IPS-15b (cell line): ENCODE measurements at regions not wholly inside any gene's neighbourhood (a gene's known extent, or its start where the extent isn't known, plus 50 kb on each side); places are given as distances from the start of the nearest gene placed in this dataset.
"Not testable (repeated sequence)": the region's sequence is repeated elsewhere in the genome, so short reads cannot be mapped to it uniquely, and the experiment has no call there.

ENCODE experiments used
- H3K27me3 ChIP-seq: one replicate; pipeline ENCODE4 v1.6.1; 2013; ENCODE audit warnings: low read length; ENCODE audit not compliant: control insufficient read depth, insufficient read depth
- H3K36me3 ChIP-seq: one replicate; pipeline ENCODE4 v1.6.1; 2013; ENCODE audit warnings: low read length; ENCODE audit not compliant: control insufficient read depth, insufficient read depth
- H3K4me1 ChIP-seq: one replicate; pipeline ENCODE4 v1.6.1; 2013; ENCODE audit warnings: mild to moderate bottlenecking, low read length; ENCODE audit not compliant: control insufficient read depth, insufficient read depth
- H3K4me3 ChIP-seq: one replicate; pipeline ENCODE4 v1.5.1; 2013; ENCODE audit warnings: low read depth, low read length
- H3K9ac ChIP-seq: one replicate; pipeline ENCODE4 v1.6.1; 2013; ENCODE audit warnings: low read depth, mild to moderate bottlenecking, low read length
- H3K9me3 ChIP-seq: one replicate; pipeline ENCODE4 v1.6.1; 2013; ENCODE audit warnings: mild to moderate bottlenecking, low read length; ENCODE audit not compliant: control insufficient read depth, insufficient read depth

DNA sequence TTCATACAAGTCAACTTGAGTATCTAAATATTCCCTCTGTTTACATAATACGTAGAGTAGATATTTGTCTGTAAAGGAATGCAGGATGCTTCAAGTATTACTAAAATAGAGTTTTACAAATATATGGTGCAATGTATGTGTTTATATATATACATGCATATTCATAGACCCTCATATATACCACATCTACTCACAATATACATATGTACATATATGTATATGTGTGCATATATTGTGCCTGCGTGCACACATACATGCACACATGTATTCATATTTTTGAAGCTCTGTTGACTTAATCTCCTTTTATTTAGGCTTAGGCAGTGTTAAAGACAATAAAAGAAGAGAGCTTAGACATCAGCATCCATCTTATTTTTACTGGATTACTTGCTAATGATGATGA, 616.6 kb upstream of the GOT2 start:
- H3K4me3 ChIP-seq = no peak overlapping the region
- H3K36me3 ChIP-seq = no peaks in the 10 kb centered on the region
- no peaks in the 10 kb centered on the region for H3K9me3 ChIP-seq
- H3K9ac ChIP-seq = no peak overlapping the region
- H3K4me1 ChIP-seq = no peaks in the 10 kb centered on the region
- H3K27me3 ChIP-seq = peaks cover 27% of the 10 kb centered on the region

DNA sequence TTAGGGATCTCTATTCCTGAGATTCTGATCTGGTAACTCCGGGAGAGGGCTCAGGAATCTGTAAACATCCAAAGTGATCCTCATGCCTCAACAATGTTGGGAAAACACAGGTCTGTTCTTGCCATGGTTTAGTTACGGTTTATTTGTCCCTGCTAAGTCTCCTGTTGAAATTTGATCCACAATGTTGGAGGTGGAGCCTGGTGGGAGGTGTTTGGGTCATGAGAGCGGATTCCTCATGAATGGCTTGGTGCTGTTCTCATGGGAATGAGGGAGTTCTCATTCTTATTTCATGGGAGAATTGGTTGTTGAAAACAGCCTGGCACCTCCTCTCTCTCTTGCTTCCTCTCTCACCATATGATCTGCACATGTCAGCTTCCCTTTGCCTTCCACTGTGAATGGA, 608.6 kb upstream of the GOT2 start:
- H3K27me3 ChIP-seq = peaks cover 97% of the 10 kb centered on the region
- H3K36me3 ChIP-seq = no peaks in the 10 kb centered on the region
- H3K4me1 ChIP-seq = no peaks in the 10 kb centered on the region

GRCh38 chr16:59341368-59341767, 607.3 kb upstream of the GOT2 start:
- Histone ChIP-seq H3K4me3 (no peak overlapping the region), H3K9ac (no peak overlapping the region), H3K4me1 (no peaks in the 10 kb centered on the region), H3K9me3 (no peaks in the 10 kb centered on the region), H3K27me3 (peaks cover 100% of the 10 kb centered on the region), H3K36me3 (no peaks in the 10 kb centered on the region)

More for the DNA sequence above, 608.6 kb upstream of the GOT2 start:
- Histone ChIP-seq H3K9me3 (no peaks in the 10 kb centered on the region), H3K9ac (no peak overlapping the region), H3K4me3 (no peak overlapping the region)

DNA sequence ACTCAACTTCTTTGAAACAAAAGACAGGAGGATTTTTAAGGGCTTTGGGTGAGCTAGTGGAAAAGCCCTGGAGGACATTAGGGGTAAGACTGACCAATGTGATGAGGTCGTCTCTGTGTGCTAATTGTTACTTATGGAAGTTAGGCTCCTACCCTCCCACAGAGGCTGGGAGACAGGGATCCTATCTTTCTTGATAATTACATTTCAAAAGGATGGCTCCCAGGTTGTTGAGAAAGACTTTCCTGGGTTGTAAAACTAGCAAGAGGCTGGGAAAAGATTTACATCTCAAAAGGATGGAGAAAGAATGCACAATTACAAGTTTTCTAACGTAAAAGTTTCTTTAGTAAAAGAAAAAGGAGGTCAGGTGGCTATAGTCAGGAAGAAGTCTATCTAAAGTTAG, 605.8 kb upstream of the GOT2 start:
- Histone ChIP-seq H3K9me3 (no peaks in the 10 kb centered on the region), H3K27me3 (peaks cover 100% of the 10 kb centered on the region), H3K9ac (no peak overlapping the region), H3K36me3 (no peaks in the 10 kb centered on the region), H3K4me3 (no peak overlapping the region), H3K4me1 (no peaks in the 10 kb centered on the region)

DNA sequence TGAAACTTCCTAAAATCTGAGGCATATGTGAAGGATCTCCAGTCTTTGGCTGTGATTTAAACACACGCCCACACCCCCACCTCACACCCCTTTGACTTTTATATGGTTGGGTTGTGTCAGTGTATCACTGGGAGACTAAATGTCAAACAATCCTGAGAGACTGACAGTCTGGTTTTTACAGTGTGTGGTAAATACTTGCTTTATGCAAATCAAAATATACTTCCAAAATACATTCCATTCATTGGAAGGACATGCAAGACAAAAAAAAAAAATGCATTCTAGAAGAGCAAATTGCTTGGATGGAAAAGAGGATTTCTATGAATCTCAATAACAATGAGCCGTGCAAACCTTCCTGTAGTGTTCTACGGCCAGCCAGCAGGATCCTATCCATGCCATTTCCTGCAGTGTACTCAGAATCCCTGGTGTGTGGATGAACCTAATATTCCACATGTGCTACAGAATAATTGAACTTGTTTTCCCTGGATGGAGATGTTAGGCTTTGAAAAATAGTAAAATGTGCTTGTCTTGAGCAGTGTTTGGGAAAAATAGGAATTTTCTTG, 602.1 kb upstream of the GOT2 start:
- Histone ChIP-seq H3K9ac (no peak overlapping the region), H3K36me3 (no peaks in the 10 kb centered on the region), H3K4me3 (no peak overlapping the region), H3K27me3 (peaks cover 85% of the 10 kb centered on the region), H3K4me1 (no peaks in the 10 kb centered on the region), H3K9me3 (no peaks in the 10 kb centered on the region)

- not testable (repeated sequence) for H3K36me3 ChIP-seq, H3K9ac ChIP-seq, H3K4me3 ChIP-seq, H3K4me1 ChIP-seq, H3K9me3 ChIP-seq
- H3K27me3 ChIP-seq = peaks cover 47% of the 10 kb centered on the region
Measured at GRCh38 chr16:59331708-59332107, 597.6 kb upstream of the GOT2 start.

DNA sequence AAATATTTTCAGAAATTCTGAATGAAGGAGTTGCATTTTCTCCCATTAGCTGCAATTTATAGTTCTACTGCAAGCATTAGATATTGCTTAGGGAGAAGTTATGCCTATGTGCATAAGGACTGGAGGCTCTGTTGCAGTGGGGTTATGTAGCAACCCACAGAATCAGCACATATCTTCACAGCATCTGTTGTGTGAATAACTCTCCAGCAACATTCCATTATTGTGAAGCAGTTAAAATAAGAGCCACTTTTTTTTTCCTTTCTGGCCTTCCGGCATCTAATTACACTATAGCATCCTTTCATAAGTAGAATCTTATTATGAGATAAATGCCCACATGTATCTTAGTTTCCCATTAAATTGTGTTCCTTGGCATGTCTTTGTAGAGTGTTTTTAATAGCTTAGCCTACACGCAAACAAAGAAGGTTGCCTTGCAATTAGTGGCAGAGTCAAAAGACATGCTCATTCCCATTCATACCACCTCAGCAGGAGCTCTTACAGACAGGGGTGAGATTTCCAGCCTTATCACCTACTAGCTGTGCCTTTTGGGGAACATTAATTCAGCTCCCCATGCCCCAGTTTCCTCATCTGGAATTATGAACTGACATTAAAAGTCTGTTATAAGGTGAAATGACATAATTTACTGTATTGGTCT, 596.0 kb upstream of the GOT2 start:
- H3K36me3 ChIP-seq = no peaks in the 10 kb centered on the region
- peaks cover 31% of the 10 kb centered on the region for H3K27me3 ChIP-seq
- no peaks in the 10 kb centered on the region for H3K9me3 ChIP-seq
- no peaks in the 10 kb centered on the region for H3K4me1 ChIP-seq
- no peak overlapping the region for H3K9ac ChIP-seq
- no peak overlapping the region for H3K4me3 ChIP-seq

GRCh38 chr16:59328961-59329360, 594.8 kb upstream of the GOT2 start:
- no peaks in the 10 kb centered on the region for H3K4me1 ChIP-seq
- no peaks in the 10 kb centered on the region for H3K9me3 ChIP-seq
- H3K27me3 ChIP-seq = peaks cover 20% of the 10 kb centered on the region
- H3K9ac ChIP-seq = no peak overlapping the region
- H3K4me3 ChIP-seq = no peak overlapping the region
- no peaks in the 10 kb centered on the region for H3K36me3 ChIP-seq

DNA sequence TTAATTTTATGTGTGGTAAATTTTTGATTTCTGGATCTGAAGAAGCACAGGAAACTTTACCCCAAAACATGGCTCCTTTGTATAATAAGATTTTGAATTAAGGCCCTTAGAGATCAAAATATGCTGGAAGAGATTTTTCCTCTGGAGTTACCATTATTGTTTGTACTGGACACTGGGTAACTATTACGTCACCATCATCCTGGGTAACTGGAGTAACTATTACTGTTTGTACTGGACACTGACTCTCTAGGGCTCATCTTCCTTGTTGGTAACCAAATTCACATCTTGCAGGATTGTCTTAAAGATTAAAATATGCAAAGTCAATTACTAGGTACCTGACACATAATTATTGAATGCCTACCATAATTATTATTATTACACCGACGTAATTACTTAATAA, 593.8 kb upstream of the GOT2 start:
- Histone ChIP-seq H3K9ac (no peak overlapping the region), H3K4me3 (no peak overlapping the region), H3K36me3 (no peaks in the 10 kb centered on the region), H3K4me1 (no peaks in the 10 kb centered on the region), H3K9me3 (no peaks in the 10 kb centered on the region), H3K27me3 (peaks cover 11% of the 10 kb centered on the region)

DNA sequence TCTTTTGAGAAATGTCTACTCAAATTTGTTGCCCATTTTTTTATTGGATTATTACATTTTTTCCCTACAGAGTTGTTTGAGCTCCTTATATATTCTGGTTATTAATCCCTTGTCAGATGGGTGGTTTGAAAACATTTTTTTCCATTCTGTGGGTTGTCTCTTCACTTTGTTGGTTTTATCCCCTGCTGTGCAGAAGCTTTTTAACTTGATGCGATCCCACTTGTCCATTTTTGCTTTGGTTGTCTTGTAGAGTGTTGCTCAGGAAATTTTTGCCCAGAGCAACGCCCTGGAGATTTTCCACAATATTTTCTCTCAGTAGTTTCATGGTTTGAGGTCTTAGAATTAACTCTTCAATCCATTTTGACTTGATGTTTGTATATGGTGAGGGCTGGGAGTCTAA, 592.8 kb upstream of the GOT2 start:
- H3K9me3 ChIP-seq = no peaks in the 10 kb centered on the region
- peaks cover 11% of the 10 kb centered on the region for H3K27me3 ChIP-seq
- H3K4me1 ChIP-seq = no peaks in the 10 kb centered on the region
- no peak overlapping the region for H3K9ac ChIP-seq
- no peak overlapping the region for H3K4me3 ChIP-seq
- H3K36me3 ChIP-seq = no peaks in the 10 kb centered on the region

DNA sequence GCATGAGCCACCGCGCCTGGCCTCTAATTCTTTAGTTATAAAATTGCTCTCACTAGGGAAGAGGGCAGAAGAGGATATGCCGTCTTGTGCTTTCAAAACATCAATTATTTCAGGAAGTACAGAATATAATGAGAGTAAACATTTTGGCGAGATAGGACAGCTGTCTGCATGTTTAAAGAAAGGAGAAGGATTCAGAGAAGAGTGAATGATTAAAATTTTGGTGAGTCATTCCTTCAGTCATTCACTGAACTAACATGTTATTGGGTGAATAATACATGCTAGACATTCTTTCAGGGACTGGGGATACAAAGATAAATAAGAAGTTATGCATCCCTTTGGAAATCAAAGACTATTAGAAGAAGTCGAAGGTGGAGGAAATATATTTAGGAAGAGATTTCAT, 590.3 kb upstream of the GOT2 start:
- Histone ChIP-seq H3K9me3 (no peaks in the 10 kb centered on the region), H3K4me3 (no peak overlapping the region), H3K27me3 (peaks cover 1% of the 10 kb centered on the region), H3K4me1 (no peaks in the 10 kb centered on the region), H3K36me3 (no peaks in the 10 kb centered on the region), H3K9ac (no peak overlapping the region)

- no peak overlapping the region for H3K4me3 ChIP-seq
- no peaks in the 10 kb centered on the region for H3K9me3 ChIP-seq
- H3K9ac ChIP-seq = no peak overlapping the region
- H3K27me3 ChIP-seq = no peaks in the 10 kb centered on the region
- no peaks in the 10 kb centered on the region for H3K4me1 ChIP-seq
- no peaks in the 10 kb centered on the region for H3K36me3 ChIP-seq
Measured at GRCh38 chr16:59320657-59321056, 586.5 kb upstream of the GOT2 start.
